ENCODE measurements at regions not wholly inside any gene's neighbourhood (a gene's known extent, or its start where the extent isn't known, plus 50 kb on each side); places are given as distances from the start of the nearest gene placed in this dataset.

GRCh38 chr15:59818336-59818735 lies 129.2 kb upstream of the BNIP2 start:
- TF ChIP-seq ZBTB1 (tag by site-specific recombination; IDR thresholded peaks at IDR 0.05) (no peak), PATZ1 (tag by site-specific recombination; IDR thresholded peaks at IDR 0.05) (no peak), ZBTB17 (tag by site-specific recombination; IDR thresholded peaks at IDR 0.05) (no peak)
